ENCODE measurements at regions not wholly inside any gene's neighbourhood (a gene's known extent, or its start where the extent isn't known, plus 50 kb on each side); places are given as distances from the start of the nearest gene placed in this dataset.

DNA sequence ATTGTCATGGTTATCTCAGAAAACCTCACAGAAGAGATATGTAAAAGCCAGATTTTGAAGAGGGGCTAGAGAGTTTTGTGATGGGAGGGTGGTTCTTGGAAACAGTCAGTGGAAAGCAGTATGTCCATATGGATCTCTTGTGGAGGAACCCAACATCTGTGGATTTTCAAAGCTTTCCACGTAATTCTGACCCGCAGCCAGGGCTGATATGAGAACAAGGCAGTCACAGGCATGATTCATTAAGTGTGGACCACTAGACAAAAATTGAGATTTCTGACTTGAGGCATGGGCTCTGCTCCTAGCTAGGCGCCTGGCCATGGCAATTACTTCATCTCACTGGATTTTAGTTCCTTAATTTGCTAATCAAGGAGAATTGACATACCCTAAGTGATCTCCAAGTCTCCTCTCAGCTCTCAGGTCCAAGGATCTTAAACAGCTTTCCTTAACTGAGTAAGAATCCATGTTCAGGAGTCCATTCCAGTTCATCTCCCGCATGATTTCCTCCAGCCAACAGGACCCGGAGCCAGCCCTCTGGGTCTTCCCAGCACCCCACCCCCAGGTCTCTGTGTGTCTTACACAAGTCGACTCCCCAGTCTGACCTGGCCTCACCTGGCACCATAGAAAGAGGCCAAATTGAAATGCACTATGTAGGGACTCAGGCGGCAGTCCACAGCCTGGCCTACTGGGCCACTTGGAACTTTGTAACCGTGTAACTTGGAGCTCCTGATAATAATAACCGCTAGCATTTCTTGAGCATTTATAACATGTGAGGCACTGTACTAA is 176.3 kb upstream of the PARP11 start:
- DNase-seq (ENCODE audit: low spot score) = no peak

DNA sequence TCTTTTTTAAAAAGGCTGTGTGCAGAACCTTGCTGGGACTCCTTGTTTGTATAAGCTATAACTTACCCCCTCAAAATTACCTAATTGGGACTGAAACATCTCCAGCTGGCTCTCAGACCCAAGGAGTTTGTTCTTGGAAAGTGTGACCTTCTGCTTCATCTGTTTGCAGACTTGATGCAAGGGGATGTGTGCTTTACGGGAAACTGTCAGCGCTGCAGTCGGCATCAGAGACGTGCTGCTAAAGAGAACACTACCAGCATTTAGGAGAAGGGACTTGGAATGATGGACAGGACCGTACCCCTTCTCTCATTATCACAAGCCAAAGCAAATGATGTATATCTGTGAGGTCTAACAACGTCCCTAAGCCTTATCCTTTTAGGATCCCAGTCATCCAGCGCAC is 174.2 kb upstream of the PARP11 start:
- no peak for DNase-seq (ENCODE audit: low spot score)

DNA sequence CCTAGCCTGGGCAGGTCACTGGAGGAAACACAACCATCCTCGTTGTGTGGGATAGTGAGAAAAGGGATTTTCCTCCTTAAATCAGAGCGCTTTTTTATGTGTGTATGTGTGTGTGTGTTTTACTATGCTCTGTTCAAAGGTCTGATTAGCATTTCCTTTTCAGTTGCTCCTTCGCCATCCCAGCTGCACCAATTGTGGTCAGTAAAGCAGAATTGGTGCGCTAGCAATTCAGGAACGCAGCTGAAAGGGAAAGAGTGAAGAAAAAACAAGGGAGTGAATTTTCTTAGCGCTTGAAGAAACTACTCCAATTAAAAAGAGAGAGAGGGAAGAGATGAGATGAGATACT is 173.3 kb upstream of the PARP11 start:
- no peak for DNase-seq (ENCODE audit: low spot score)

DNA sequence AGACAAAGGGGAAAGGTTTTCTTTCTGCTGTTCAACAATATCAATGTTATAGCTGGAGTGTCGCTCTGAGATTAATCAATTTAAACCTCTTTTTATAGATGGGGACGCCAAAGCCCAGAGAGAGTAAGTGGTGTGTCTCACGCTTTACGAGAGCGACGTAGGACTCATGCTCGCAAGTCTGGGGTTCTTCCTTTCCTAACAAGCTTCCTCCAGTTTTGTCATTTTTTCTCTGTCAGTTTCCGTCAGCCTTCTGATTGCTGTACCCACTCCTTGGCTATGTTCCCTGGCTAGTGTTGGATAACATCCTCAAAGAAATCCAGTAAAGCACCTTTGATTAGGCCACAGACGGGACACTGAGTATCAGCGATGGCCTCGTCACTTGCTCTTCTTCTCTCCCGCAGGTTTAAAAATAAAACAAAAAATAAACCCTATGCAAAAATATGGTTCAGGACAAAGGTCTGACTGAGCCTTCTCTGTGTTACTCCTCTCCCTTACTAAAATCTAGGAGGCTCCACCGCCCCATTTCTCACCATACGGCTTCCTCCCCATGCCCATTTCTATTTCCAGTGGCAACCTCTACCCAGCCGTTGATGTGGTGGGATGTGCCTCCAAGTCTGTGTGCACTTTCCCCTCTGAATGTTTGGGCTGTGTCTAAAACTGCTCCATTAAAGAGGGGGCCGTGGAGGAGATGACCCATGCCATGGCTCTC is 172.7 kb upstream of the PARP11 start:
- no peak for DNase-seq (ENCODE audit: low spot score)

DNA sequence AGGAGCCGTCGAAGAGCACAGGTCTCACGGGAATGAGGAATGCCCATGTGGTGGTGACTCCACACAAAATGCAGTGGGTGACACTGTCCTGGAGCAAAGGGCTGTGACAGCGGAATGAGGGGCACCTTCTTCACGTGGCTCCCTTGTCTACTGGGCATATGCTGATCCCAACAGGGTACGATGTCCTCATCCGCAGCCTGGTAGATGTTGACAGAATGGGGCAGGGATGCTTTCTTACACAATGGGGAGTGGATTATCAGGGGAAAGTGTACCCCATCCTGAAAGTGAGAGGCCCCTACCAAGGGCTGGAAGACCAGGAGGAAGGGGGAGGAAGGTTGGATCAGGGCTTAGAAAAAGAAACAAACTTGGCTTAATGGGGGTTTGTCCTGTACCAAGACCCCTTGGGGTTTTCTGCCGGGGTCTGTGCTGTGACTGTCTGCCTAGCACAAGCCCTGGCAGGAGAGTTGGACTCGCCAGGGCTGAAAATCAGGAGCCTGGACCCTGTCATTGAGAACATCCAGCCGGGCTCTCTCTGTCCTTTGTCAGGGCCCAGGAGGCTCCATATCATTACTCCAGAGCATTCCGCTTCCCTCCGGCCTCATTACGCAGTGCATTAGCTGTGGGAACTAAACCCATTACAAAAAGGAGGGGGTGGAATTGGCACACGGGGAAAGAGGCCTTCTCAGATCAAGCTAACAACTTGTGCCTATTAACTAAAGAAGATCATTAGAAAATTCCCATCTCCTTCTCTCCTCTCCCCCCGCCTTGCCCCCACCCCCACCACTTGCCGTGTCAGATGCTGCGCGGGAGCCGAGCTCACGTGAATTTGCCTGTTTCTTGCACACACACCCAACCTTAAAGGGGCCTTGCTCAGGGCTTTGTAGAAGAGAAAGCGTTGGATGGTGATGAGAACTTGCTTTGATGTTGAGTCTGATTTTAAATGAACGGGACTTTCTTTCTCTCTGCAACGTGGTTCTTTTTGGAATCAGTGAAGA is 171.8 kb upstream of the PARP11 start:
- no peak for DNase-seq (ENCODE audit: low spot score)

DNA sequence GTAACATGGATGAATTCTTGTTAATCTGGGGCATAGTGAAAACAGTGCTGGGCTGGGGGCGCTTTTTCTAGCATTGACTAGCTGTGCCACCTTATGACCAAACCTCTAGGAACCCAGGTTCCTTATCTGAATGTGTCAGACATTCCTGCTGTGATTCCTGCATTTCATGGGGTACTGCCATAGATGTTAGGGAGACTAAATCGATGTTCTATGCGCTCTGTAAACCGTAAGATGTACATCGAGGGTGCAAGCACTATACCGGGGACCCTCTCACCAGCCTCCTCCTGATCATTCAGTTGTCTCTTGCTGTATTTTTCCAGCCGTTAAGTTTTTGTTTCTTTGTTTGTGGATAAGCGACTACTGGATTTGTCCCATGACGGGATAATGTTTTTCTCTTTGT is 170.9 kb upstream of the PARP11 start:
- no peak for DNase-seq (ENCODE audit: low spot score)

DNA sequence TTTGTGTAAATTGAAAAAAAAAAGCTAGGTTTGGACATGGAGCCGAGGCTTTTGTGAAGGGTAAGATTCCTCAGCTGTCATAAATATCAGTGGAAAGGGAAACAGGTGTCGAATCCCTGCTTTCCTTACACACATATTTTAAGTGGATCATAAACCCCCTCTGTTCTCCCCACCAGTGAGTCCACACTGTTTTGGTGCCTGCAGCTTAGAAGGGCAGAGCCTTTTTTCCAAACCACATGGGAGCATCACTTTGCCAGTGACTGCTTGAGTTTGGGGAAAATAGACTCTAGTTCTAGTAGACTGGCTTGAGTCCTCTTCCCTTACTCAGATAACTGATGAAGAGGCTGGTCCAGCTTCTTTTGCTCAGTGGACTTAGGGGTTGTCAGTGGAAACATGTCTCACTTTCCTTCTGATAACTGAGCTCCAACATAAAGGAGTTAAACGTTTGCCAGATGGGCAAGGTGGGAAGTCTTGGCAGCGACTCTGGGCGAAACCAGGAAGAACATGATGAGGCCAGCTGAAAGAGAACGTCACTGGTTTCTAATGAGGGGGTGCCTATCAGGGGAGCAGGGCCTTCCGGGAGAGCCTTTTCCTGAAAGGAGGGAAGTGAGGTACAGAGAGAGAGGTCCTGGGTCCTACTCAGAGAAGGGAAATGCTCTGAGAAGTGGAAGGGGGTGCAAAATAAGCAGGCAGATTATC is 168.1 kb upstream of the PARP11 start:
- DNase-seq (ENCODE audit: low spot score) = no peak

DNA sequence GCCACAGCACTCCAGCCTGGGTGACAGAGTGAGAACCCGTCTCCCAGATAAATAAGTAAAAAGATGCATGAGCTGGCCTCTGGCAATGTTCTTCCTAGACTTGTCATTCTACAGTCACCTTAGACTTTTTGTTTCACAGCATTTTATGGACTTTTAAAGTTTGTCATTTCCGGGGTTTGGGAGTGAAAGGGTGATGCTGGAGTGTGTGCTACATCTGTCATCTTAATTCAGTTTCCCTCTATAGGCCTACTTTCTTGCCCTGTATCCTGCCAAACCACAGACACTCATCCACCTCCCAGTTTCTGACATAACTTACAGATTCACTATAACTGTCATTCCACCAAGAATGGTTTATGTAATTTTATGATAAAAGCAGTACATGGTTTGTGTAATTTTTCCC is 166.7 kb upstream of the PARP11 start:
- DNase-seq (ENCODE audit: low spot score) = no peak

DNA sequence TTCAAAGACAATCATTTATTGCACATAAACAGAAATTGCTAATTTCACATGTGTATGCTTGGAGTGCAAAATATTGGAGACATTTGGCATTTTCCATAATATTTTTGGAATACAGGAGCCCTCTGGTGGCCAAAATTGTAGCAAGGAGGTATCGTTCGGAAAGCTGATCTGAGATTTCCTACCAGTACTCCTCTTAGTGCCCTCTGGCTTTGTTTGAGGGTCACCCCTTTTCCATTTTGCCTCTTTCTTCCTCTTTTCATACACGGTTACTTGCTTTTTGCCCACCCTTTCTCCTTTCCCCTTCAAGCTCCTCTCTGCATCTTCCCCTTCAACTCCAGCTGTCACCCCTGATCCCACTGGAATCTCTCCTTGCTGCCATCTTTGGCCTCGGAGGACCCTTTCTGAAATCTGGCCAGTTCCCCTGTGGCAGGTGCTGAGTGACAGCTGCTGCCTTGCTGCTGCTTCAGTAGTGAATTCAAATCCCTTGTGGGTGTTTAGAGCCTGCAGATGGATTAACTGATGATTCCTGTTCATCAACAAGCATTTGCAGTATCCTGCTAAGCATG is 164.6 kb upstream of the PARP11 start:
- no peak for DNase-seq (ENCODE audit: low spot score)

DNA sequence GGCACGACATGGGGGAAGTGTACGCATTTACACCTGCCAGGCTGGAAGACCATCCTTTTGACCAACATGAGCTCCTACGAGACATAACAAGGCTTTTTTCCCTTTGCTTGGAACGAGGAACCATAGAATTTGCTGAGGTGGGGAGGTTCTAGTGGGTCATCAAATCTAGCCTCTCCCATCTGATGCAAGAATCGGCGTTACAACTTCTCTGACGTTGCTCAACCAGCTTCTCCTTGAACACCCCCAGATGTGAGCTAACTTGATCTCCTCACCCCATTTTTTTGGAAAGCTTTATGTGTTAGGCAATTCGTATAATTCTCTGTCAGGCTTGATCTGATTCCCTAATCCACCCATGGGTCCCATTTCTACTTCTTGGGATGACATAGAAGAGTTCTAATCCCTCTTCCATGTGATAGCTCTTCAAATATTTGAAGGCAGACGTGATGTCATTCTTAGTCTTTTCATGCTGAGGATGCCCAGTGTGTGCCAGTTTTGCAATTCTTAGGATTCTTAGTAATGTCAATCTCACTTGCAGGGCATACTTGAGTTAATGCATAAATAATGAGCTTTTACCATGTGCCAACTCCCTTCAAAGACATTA is 163.6 kb upstream of the PARP11 start:
- no peak for DNase-seq (ENCODE audit: low spot score)

DNA sequence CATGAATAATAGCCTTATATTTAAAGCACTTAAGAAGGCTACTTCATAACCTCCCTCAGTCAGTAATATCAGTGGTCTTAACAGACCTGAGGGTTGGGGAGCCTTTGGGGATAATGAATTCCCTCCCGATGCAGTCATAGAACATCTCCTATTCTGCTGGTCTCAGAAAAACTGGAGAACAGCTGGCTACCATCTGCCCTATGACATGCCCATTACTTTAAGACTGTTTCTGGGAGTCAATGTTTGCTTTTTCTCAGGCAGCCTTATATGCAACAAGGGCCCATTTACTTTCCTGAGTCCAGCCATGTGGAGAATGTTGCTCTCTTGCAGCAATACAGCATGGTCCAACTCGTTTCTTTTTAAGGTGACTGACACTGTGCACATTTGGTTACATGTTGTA is 161.7 kb upstream of the PARP11 start:
- DNase-seq (ENCODE audit: low spot score) = no peak

DNA sequence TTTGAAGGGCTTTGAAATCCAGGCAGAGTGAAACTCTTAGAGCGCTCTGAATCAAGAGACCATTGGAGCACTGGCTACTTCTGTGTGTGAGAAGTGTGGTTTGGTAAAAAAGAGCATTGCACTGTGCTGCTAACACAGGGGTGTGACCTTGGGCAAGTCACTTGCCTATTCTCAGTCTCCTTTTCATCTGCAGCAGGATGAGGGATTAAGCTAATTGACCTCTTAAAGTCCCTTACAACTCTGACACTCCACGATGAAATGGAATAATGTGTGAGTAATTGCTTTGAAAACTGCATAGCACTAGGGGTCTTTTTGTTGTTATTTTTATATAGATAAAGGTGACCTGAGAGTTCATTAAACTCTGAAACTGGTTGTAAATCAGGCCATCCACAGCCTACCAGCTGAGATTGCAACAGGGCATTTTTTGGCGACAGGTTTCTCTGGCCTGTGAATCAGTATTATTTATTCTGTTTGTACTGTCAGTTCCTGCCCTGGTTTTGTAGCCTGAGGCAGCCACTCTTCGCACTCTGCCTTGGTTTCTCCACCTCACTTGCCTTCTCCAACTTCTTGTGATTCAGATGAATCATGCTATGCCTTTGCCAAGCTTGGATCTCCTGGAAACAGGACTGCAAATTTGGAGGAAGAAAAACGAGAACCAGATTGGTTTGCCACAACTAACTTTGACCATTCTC is 159.9 kb upstream of the PARP11 start:
- no peak for DNase-seq (ENCODE audit: low spot score)

DNA sequence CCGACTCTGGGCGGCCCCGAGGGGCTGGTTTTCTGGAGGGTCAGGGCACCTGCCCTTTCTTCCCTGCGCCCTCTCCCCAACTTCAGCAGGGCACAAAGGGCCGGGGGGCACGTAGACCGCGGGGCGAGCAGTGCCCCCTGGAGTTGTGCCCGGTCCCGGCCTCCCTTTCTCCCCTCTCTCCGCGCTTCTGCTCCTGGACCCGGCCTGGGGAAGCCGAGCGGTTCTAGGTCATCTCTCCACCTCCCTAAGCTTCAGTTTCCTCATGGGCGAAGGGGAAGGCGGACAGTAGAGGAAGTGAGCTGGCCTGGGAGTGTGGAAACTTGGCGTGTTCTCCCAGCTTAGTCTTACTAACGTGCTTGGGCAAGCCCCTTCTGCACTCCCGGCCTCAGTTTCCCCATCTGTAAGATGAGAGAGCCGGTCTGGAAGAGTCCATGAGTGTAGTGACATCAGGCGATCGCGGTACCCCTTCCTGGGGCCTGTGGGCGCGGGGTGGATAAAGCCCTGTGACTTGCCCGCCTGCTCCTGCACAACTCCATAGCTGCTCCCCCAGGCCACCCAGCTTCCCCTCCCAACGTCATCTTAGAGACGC is 158.6 kb upstream of the PARP11 start:
- DNase-seq (ENCODE audit: low spot score) = peak; percentile 50

DNA sequence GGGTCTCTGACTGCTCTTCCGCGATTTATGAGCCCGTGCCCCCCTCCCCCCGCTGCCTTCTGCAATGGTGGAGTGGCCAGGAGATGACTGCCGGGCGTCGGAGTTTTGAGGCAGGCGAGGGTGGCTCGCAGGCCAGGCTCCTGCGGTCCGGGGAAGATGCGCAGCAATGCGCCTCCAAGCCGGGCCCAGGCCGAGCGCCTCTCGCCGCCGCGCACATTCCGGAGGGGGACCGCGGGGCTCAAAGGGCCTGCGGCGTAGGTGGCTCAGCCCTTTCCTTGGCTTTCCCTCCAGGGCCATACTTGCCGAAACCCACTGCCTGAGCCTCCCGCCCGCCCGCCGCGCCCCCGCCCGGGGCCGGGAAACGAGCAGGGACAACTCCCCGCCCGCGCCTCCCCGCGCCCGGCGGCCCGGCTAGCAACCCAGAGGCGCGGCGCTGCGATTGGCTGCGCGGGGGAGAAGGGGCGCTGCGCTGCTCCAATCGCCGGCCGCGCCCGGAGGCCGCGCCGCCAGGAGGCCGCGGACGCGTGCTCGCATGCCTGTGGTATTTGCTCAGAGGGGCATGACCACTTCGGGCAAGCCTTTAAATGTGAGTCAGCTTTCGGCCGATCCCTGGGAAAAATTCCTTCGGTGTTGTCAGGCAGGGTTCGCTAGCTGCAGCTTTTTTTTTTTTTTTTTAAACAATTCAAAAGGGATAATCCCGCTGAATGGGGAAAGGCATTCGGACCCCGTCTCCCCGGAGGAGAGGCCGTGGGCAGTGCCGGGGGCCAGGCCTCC is 157.9 kb upstream of the PARP11 start:
- peak; percentile 93 for DNase-seq (ENCODE audit: low spot score)

DNA sequence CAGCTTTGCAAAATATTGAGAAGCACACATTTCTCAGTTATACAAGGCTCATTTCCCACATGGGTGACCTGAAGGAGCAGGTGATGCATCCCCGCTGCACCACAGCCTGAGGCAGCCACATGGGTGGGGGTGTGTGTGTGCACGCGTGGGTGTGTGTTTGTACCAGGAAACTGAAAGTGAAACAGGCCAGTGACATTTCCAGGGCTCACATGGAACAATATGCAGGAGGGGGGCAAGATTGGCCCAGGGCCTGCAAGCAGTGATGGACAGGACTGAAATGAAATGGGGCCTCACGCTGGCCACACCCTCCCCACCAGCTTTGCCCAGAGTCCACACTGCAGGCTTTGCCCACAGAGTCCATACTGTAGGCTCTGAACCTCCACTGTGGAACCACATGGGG is 154.2 kb upstream of the PARP11 start:
- no peak for DNase-seq (ENCODE audit: low spot score)

DNA sequence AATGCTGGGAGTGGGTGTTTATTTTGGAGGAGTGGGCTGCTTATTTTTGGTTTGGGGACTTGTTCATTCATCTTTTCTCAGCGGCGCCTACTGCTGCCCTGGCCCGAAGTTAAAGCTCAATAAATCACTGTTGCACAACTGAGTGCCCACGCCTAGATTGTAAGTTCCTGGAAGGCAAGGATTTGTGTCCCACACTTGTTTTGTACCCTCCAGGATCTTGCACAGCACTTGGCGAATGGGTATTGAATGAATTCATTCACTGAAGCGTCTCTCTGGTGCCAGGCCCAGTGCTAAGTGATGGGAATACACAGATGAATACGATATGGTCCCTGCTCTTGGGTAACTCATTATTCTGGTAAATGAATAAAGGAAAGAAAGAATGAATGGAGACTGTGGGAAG is 153.3 kb upstream of the PARP11 start:
- no peak for DNase-seq (ENCODE audit: low spot score)

DNA sequence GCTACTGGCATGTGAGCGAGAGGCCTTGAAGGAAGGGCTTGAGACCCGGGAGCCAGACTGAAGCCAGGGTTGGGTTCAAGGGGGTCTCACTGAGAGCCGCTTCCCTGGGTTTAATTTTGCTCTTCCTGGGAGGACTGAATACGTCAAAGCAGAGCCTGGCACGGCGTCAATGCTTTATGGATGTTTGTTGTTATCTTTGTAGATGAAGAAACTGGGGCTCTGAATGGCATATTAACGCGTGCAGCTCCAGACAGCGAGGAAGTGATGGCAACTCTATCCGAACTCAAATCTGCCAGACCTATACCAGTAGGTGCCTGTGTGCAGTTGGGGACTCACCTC is 152.8 kb upstream of the PARP11 start:
- no peak for DNase-seq (ENCODE audit: low spot score)

DNA sequence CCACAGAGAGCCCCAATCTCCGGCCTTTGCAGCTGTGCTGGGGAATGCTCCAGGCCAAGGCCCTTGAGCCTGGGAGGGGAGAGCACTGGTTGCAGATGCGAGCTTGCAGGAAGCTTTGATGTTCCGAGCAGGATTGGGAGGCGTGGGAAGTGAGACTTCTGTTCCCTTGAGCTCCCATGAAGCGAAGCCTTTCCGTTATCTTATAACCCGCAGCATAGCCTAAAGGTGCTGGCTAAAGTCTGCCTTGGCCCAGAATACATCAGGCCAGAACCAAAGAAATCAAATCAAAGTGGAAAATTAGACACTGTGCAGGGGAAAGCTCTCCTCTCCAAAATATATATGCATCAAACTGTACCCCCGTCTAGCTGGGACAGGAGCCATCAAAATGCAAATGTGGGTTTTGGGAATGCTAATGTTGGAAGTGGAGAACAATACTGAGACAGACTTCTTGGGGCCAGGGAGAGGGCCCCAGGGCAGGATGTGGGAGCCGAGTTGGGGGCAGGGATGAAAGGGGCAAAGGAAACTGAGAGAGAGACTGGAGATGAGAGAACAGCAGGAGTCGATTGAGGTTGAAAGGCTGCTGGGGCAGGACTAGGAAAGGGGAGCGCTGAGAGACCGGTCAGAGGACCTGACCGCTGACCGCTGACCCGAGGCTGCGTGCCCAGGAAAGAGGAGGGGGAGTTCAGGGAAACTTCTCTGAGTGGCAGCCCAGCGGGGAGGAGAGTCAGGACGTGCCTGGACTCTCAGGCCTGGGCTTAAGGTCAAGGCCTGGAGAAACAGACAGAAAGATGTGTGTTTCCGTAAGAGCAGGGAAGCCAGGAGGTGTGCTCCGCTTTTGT is 152.2 kb upstream of the PARP11 start:
- no peak for DNase-seq (ENCODE audit: low spot score)
